ENCODE measurements at regions not wholly inside any gene's neighbourhood (a gene's known extent, or its start where the extent isn't known, plus 50 kb on each side); places are given as distances from the start of the nearest gene placed in this dataset.
A peak's percentile ranks its signal among the peaks of the same experiment; 100 is the strongest.

DNA sequence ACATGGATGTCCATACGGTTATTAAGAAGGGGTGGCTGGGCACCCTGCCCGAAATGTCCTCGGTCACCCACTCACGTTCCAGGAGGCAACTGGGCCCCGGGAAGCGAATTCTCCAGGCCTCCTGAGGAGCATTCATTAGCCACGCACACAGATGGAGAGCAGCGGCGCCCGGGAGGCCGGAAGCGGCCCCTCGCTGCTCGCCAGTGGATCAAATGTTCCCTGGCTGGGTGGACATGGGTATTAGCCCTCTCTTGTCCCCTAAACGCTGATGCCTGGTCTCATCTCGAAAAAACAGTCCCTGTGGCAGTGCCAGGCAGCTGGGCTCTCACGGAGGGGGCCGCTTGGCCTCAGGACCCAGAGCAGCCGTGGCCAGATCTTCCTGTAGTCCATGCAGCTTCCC, 59.0 kb upstream of the DLK1 start:
- Histone ChIP-seq H3K36me3 (ENCODE audit: control insufficient read depth, insufficient read depth, low read length) (no peaks in the 10 kb centered on the region), H3K4me1 (ENCODE audit: control insufficient read depth, insufficient read depth, low read length) (peaks cover 2% of the 10 kb centered on the region), H3K27ac (ENCODE audit: low read depth, low read length) (no peak overlapping the region), H3K9me3 (ENCODE audit: control insufficient read depth, insufficient read depth, low read length) (no peaks in the 10 kb centered on the region), H3K4me3 (ENCODE audit: low read depth, low read length) (no peak overlapping the region), H3K9ac (ENCODE audit: low read depth, low read length) (no peak overlapping the region), H3K27me3 (ENCODE audit: control insufficient read depth, insufficient read depth, low read length) (peaks cover 14% of the 10 kb centered on the region)

DNA sequence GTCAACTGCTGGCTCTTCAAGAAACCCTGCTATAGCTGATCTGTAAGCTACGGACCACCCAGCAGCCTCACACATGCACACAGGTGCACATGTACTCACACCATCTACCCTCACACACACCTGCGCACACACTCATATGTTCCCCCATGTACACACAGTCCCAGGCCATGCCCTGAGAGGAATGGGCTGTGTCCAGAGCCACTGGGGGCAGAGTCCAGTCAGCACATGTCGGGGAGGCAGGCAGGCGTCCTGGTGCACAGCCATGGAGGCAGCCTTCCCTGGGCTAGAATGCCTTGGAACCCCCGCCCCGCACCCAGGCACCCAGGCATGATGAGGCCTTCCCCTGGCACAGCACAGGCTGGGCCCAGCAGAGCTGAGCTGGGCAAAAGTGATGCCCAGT, 58.3 kb upstream of the DLK1 start:
- no peaks in the 10 kb centered on the region for H3K9me3 ChIP-seq (ENCODE audit: control insufficient read depth, insufficient read depth, low read length)
- peaks cover 9% of the 10 kb centered on the region for H3K4me1 ChIP-seq (ENCODE audit: control insufficient read depth, insufficient read depth, low read length)

DNA sequence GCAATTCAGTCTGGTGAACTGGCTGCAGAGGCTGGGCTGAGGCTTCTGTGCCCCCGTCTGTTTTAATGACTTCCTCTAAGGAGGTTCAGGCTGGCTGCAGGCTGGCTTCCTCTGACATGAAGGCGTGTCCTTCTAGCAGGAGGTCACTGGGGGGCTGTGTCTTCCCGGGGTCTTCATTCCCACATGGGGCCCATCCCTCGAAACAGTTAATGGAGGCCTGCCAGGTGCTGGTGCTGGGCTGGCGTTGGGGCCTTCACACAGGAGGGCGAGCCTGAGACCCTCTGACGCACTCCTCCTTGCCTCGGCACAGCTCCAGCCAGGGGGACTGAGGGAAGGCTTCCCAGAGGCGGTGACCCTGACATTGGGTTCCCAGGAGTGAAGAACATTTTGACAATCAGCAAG, 57.7 kb upstream of the DLK1 start:
- Histone ChIP-seq H3K9me3 (ENCODE audit: control insufficient read depth, insufficient read depth, low read length) (no peaks in the 10 kb centered on the region), H3K4me1 (ENCODE audit: control insufficient read depth, insufficient read depth, low read length) (peaks cover 15% of the 10 kb centered on the region), H3K9ac (ENCODE audit: low read depth, low read length) (no peak overlapping the region), H3K4me3 (ENCODE audit: low read depth, low read length) (no peak overlapping the region), H3K27ac (ENCODE audit: low read depth, low read length) (no peak overlapping the region), H3K36me3 (ENCODE audit: control insufficient read depth, insufficient read depth, low read length) (no peaks in the 10 kb centered on the region), H3K27me3 (ENCODE audit: control insufficient read depth, insufficient read depth, low read length) (peaks cover 23% of the 10 kb centered on the region)

More for the DNA sequence above, 58.3 kb upstream of the DLK1 start:
- H3K4me3 ChIP-seq (ENCODE audit: low read depth, low read length) = no peak overlapping the region
- H3K9ac ChIP-seq (ENCODE audit: low read depth, low read length) = no peak overlapping the region
- H3K27ac ChIP-seq (ENCODE audit: low read depth, low read length) = no peak overlapping the region
- no peaks in the 10 kb centered on the region for H3K36me3 ChIP-seq (ENCODE audit: control insufficient read depth, insufficient read depth, low read length)
- peaks cover 19% of the 10 kb centered on the region for H3K27me3 ChIP-seq (ENCODE audit: control insufficient read depth, insufficient read depth, low read length)

DNA sequence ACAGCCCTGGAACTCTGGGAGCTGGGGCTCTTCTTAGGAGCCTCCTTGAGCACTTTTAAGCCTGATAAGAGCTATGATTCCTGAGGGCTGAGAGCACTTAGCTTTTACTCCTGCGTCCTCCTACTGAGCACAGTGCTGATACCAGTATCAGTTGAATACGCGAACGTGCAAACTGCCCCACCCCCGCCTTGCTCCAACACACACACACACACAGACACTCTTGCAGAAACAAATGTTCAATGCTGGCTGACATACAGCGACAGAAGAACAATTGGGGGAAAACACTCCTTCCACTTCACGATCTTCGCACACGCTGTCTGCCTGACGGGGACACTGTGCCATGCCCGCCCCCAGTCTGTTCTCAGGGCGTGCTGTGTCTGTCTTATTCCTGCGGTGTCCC, 57.2 kb upstream of the DLK1 start:
- Histone ChIP-seq H3K4me3 (ENCODE audit: low read depth, low read length) (no peak overlapping the region), H3K9me3 (ENCODE audit: control insufficient read depth, insufficient read depth, low read length) (no peaks in the 10 kb centered on the region), H3K4me1 (ENCODE audit: control insufficient read depth, insufficient read depth, low read length) (peaks cover 15% of the 10 kb centered on the region), H3K9ac (ENCODE audit: low read depth, low read length) (no peak overlapping the region), H3K36me3 (ENCODE audit: control insufficient read depth, insufficient read depth, low read length) (no peaks in the 10 kb centered on the region), H3K27ac (ENCODE audit: low read depth, low read length) (no peak overlapping the region), H3K27me3 (ENCODE audit: control insufficient read depth, insufficient read depth, low read length) (peaks cover 24% of the 10 kb centered on the region)

DNA sequence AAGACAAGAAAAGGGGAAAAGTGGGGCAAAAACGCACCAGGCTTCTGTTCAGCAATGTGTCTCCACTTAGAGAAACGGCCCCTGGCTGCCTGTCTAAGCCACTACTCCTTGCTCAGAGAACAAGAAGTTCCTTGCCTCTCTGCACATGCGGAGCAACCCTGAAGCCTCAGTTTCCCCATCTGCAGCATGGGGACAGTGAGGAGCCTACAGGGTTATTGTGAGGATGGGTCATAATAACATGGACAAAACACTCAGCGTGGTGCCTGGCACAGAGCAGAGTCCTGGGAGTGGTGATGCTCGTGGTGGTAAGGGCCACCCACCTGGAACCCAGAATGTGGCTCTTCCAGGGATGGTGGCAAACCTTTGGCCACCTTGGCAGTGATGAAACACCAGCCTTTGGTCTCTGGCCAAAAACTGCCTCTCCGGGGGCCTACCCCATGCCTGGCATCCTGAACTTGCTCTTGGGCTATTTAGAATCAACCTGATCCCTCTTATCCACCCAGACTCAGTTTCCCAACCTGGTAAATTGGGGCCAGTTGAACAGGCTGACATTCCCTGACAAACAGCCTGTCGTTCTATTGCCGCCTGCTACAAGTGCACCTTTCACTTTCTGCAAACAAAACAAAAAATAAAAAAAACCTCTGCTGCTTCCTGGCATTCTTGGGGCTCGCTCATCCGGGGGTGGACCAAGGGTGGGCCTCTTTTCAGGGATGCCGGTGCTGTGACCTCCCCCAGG, 56.5 kb upstream of the DLK1 start:
- Histone ChIP-seq H3K9me3 (ENCODE audit: control insufficient read depth, insufficient read depth, low read length) (no peaks in the 10 kb centered on the region), H3K4me3 (ENCODE audit: low read depth, low read length) (no peak overlapping the region), H3K36me3 (ENCODE audit: control insufficient read depth, insufficient read depth, low read length) (no peaks in the 10 kb centered on the region), H3K27ac (ENCODE audit: low read depth, low read length) (no peak overlapping the region), H3K27me3 (ENCODE audit: control insufficient read depth, insufficient read depth, low read length) (peaks cover 24% of the 10 kb centered on the region), H3K9ac (ENCODE audit: low read depth, low read length) (no peak overlapping the region), H3K4me1 (ENCODE audit: control insufficient read depth, insufficient read depth, low read length) (peaks cover 15% of the 10 kb centered on the region)

DNA sequence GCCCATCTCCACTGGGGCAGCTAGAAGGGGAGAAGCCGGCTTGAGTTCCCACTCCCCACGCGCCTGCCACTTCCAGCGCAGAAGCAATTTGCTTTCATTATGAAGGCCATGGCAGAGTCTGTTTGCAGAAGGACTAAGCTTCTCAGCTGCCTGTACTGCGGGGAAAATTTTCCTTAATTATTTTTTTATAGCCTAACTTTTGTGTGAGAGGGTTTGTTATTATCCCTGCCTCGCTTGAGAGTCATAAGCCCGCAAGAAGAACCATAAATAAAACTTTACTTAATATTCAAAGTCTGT, 56.0 kb upstream of the DLK1 start:
- peaks cover 15% of the 10 kb centered on the region for H3K4me1 ChIP-seq (ENCODE audit: control insufficient read depth, insufficient read depth, low read length)
- no peaks in the 10 kb centered on the region for H3K36me3 ChIP-seq (ENCODE audit: control insufficient read depth, insufficient read depth, low read length)
- H3K27ac ChIP-seq (ENCODE audit: low read depth, low read length) = no peak overlapping the region
- no peak overlapping the region for H3K4me3 ChIP-seq (ENCODE audit: low read depth, low read length)
- H3K27me3 ChIP-seq (ENCODE audit: control insufficient read depth, insufficient read depth, low read length) = peaks cover 24% of the 10 kb centered on the region
- H3K9me3 ChIP-seq (ENCODE audit: control insufficient read depth, insufficient read depth, low read length) = no peaks in the 10 kb centered on the region
- no peak overlapping the region for H3K9ac ChIP-seq (ENCODE audit: low read depth, low read length)

DNA sequence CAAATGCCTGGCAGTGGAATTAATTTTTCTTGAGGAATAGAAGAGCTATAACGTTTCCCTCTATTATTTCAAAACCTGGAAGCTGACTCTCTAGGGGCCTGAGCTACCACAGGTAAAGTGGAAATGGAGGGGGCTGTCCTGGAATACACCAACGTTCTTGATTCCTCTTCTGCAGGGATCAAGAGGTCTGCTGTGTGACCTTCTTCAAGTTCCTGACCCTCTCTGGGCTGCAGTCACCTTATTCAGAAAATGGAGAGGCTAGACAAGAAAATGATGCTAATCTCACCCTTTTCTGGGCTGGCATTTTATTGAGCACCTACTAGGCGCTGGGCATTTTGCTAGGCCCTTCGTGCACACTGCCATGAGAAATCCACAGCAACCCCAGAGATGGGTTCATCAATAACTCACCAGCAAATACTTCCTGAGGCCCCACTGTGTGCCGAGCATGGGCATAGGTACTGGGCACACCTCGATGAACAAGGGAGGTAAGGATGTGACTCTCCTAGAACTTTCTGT, 55.2 kb upstream of the DLK1 start:
- no peak overlapping the region for H3K9ac ChIP-seq (ENCODE audit: low read depth, low read length)
- peaks cover 24% of the 10 kb centered on the region for H3K27me3 ChIP-seq (ENCODE audit: control insufficient read depth, insufficient read depth, low read length)
- H3K36me3 ChIP-seq (ENCODE audit: control insufficient read depth, insufficient read depth, low read length) = no peaks in the 10 kb centered on the region
- no peaks in the 10 kb centered on the region for H3K9me3 ChIP-seq (ENCODE audit: control insufficient read depth, insufficient read depth, low read length)
- H3K4me1 ChIP-seq (ENCODE audit: control insufficient read depth, insufficient read depth, low read length) = peaks cover 15% of the 10 kb centered on the region
- no peak overlapping the region for H3K4me3 ChIP-seq (ENCODE audit: low read depth, low read length)
- no peak overlapping the region for H3K27ac ChIP-seq (ENCODE audit: low read depth, low read length)

DNA sequence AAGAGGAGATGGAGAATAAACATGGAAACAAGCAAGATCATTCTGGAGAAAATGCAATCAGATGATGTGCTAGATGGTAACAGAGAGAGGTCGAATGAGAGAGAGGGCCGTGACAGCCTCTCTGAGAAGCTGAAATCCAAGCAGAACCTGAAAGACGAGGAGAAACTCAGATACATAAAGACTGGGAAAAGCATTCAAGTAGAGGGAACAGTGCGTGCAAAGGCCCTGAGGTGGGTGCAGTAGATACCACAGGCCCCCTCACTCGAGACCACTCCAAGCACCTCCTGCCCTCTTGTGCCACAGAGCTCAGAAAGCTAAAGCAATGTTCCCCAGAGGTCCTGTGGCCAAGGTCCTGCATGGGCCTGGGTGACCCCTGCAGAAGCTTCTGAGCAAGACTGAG, 54.8 kb upstream of the DLK1 start:
- Histone ChIP-seq H3K27me3 (ENCODE audit: control insufficient read depth, insufficient read depth, low read length) (peaks cover 24% of the 10 kb centered on the region), H3K4me1 (ENCODE audit: control insufficient read depth, insufficient read depth, low read length) (peaks cover 15% of the 10 kb centered on the region), H3K9ac (ENCODE audit: low read depth, low read length) (no peak overlapping the region)

DNA sequence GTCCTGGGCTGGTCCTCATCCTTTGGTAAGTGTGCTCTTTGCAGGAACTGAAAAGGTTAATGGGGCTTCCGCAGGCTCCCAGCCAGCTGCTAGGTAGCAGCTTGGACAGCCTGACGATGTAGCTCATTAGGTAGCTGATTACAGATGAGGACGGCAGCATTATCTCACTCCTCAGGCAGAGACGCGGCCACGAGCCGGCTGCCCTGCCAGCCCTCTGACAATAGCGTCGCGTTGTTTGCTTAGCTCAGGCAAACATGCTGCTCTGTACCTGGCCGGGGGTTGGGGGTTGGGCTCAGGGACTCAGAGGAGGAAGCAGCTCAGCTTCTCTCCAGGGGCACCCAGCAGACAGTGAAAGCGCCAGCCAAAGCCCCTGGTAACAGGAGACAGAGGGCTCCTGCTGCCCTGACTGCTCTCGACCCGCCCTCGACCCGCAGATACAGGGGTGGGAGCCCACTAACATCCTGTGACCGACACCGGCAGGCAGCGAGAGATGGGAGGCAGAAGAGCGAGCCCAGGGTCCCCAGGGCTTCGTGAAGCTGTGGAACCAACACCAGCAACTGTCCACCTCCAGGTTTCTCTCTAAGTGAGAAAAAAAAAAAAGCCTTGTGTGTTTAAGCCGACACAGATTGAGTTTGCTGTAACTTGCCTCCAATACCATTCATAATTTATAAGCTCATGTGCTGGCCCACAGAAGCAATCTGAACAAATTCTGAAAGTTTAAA, 53.4 kb upstream of the DLK1 start:
- Histone ChIP-seq H3K27ac (ENCODE audit: low read depth, low read length) (peak overlapping the region; percentile 28), H3K4me3 (ENCODE audit: low read depth, low read length) (0 out of 2 replicates have a peak overlapping the region, but pooled peaks have one; percentile 2), H3K27me3 (ENCODE audit: control insufficient read depth, insufficient read depth, low read length) (peaks cover 24% of the 10 kb centered on the region)

More for the DNA sequence above, 54.8 kb upstream of the DLK1 start:
- H3K36me3 ChIP-seq (ENCODE audit: control insufficient read depth, insufficient read depth, low read length) = no peaks in the 10 kb centered on the region
- H3K4me3 ChIP-seq (ENCODE audit: low read depth, low read length) = no peak overlapping the region
- H3K9me3 ChIP-seq (ENCODE audit: control insufficient read depth, insufficient read depth, low read length) = no peaks in the 10 kb centered on the region
- H3K27ac ChIP-seq (ENCODE audit: low read depth, low read length) = no peak overlapping the region

DNA sequence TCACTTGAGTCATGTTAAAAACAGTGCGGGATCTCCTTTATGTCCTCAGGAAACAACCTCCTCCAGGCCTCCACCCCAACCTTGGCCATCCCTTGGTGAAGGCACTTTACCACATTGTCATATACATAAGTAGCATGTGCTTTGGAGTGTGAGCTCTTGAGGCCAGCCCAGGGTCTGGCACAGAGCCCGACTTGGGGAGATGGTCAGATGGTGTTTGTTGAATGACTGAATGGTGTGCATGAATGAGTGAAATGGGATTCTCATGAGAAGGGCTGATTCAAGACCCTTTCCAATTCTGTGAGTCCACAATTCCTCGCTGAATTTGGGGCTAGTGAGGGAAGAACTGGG, 52.9 kb upstream of the DLK1 start:
- no peak overlapping the region for H3K9ac ChIP-seq (ENCODE audit: low read depth, low read length)
- H3K27ac ChIP-seq (ENCODE audit: low read depth, low read length) = no peak overlapping the region
- H3K36me3 ChIP-seq (ENCODE audit: control insufficient read depth, insufficient read depth, low read length) = no peaks in the 10 kb centered on the region
- H3K27me3 ChIP-seq (ENCODE audit: control insufficient read depth, insufficient read depth, low read length) = peaks cover 24% of the 10 kb centered on the region
- H3K9me3 ChIP-seq (ENCODE audit: control insufficient read depth, insufficient read depth, low read length) = no peaks in the 10 kb centered on the region
- peaks cover 20% of the 10 kb centered on the region for H3K4me1 ChIP-seq (ENCODE audit: control insufficient read depth, insufficient read depth, low read length)
- H3K4me3 ChIP-seq (ENCODE audit: low read depth, low read length) = no peak overlapping the region

More for the DNA sequence above, 53.4 kb upstream of the DLK1 start:
- Histone ChIP-seq H3K4me1 (ENCODE audit: control insufficient read depth, insufficient read depth, low read length) (peaks cover 20% of the 10 kb centered on the region), H3K36me3 (ENCODE audit: control insufficient read depth, insufficient read depth, low read length) (no peaks in the 10 kb centered on the region), H3K9ac (ENCODE audit: low read depth, low read length) (no peak overlapping the region), H3K9me3 (ENCODE audit: control insufficient read depth, insufficient read depth, low read length) (no peaks in the 10 kb centered on the region)

DNA sequence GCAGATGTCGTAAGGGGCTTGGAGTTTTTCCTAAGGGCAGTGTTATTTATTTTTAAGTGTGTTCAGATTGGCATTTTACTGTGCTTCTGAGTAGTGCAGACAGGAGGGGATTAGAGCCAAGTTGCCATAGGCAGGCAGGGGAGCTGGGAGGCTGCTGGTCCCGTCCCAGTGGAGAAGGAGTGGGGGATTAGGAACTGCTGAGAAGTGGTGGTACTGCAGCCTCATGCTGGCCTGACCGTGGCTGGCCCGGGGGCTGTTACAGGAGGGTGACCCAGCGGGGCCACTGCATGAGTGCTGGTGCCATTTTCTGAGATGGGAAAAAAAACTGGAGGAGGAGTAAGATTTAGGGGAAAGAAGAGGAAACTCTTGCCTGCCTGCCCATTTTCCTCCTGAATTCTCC, 52.3 kb upstream of the DLK1 start:
- Histone ChIP-seq H3K9ac (ENCODE audit: low read depth, low read length) (no peak overlapping the region), H3K27me3 (ENCODE audit: control insufficient read depth, insufficient read depth, low read length) (peaks cover 24% of the 10 kb centered on the region), H3K9me3 (ENCODE audit: control insufficient read depth, insufficient read depth, low read length) (no peaks in the 10 kb centered on the region), H3K4me1 (ENCODE audit: control insufficient read depth, insufficient read depth, low read length) (peaks cover 20% of the 10 kb centered on the region), H3K4me3 (ENCODE audit: low read depth, low read length) (no peak overlapping the region), H3K27ac (ENCODE audit: low read depth, low read length) (no peak overlapping the region), H3K36me3 (ENCODE audit: control insufficient read depth, insufficient read depth, low read length) (no peaks in the 10 kb centered on the region)
